Peyer's patch (tissue), 4 donors: ENCODE measurements at regions not wholly inside any gene's neighbourhood (a gene's known extent, or its start where the extent isn't known, plus 50 kb on each side); places are given as distances from the start of the nearest gene placed in this dataset.

Experiments
- POLR2A ChIP-seq, 2 donors: fragments of 450-650 bp; IDR thresholded peaks; one replicate each; pipeline ENCODE4 v1.5.1; 2017; ENCODE audit warnings: antibody characterized with exemption in 2 of 2, mild to moderate bottlenecking in 2 of 2, moderate library complexity in 2 of 2
- TF ChIP-seq, protein P1 (sequence below), 6 experiments: fragments of 450-650 bp in 4 of 6; fragments of 200-600 bp in 2 of 6; sonication (generic) in 1 of 6; IDR thresholded peaks; one replicate each; pipeline ENCODE4 v1.5.1; 2017 to 2019; ENCODE audit warnings: antibody characterized with exemption in 6 of 6, mild to moderate bottlenecking in 3 of 6, moderate library complexity in 1 of 6

DNA sequence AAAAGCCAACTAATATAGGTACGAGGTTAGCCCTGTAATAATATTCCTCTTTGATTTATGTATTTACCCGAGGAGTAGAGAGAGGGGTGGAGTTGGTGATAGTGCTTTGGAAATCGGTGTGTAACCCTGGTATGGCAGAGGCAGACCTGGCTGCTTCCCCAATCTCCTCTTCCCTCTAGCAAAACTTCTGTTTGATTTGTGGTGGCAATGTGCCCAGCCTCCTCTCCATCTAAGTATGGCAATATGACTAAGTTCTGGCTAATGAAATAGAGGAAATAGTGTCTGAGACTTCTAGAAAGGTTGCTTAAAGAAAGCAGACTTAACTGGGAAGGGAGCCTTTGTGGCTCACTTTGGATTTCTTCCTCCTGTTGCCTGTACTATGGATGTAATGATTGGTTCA lies 491.1 kb downstream of the ENC1 start:
- TF ChIP-seq, protein P1, sequence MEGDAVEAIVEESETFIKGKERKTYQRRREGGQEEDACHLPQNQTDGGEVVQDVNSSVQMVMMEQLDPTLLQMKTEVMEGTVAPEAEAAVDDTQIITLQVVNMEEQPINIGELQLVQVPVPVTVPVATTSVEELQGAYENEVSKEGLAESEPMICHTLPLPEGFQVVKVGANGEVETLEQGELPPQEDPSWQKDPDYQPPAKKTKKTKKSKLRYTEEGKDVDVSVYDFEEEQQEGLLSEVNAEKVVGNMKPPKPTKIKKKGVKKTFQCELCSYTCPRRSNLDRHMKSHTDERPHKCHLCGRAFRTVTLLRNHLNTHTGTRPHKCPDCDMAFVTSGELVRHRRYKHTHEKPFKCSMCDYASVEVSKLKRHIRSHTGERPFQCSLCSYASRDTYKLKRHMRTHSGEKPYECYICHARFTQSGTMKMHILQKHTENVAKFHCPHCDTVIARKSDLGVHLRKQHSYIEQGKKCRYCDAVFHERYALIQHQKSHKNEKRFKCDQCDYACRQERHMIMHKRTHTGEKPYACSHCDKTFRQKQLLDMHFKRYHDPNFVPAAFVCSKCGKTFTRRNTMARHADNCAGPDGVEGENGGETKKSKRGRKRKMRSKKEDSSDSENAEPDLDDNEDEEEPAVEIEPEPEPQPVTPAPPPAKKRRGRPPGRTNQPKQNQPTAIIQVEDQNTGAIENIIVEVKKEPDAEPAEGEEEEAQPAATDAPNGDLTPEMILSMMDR (IDR thresholded peaks at IDR 0.05), result no peak
- TF ChIP-seq POLR2A (IDR thresholded peaks at IDR 0.05), result no peak
